Epithelial cell of prostate (primary cell): ENCODE measurements at regions not wholly inside any gene's neighbourhood (a gene's known extent, or its start where the extent isn't known, plus 50 kb on each side); places are given as distances from the start of the nearest gene placed in this dataset.
"Not testable (repeated sequence)": the region's sequence is repeated elsewhere in the genome, so short reads cannot be mapped to it uniquely, and the experiment has no call there.

Experiments used
- DNase-seq: peaks from one replicate; pipeline ENCODE4 v3.0.0-alpha.2; 2011; ENCODE audit warnings: low read depth, low spot score
- H3K27ac ChIP-seq: fragments of 450-650 bp; 2 replicates; pipeline ENCODE4 v1.5.1; 2017; ENCODE audit warnings: mild to moderate bottlenecking

GRCh38 chr2:118371515-118371914, 283.2 kb downstream of the INSIG2 start:
- no peak for DNase-seq

GRCh38 chr2:118369521-118369920, 281.2 kb downstream of the INSIG2 start:
- H3K27ac ChIP-seq, DNase-seq: not testable (repeated sequence)

More at GRCh38 chr2:118371515-118371914, 283.2 kb downstream of the INSIG2 start:
- no peak overlapping the region for H3K27ac ChIP-seq

GRCh38 chr2:118363604-118364003, 275.3 kb downstream of the INSIG2 start:
- DNase-seq = peak; percentile 39
- H3K27ac ChIP-seq = no peak overlapping the region

GRCh38 chr2:118356051-118356450, 267.8 kb downstream of the INSIG2 start:
- no peak for DNase-seq
- H3K27ac ChIP-seq = no peak overlapping the region

- H3K27ac ChIP-seq = no peak overlapping the region
- DNase-seq = no peak
Measured at GRCh38 chr2:118351796-118352195, 263.5 kb downstream of the INSIG2 start.

- no peak overlapping the region for H3K27ac ChIP-seq
- DNase-seq = no peak
Measured at GRCh38 chr2:118350621-118351020, 262.4 kb downstream of the INSIG2 start.

- H3K27ac ChIP-seq = no peak overlapping the region
- DNase-seq = no peak
Measured at GRCh38 chr2:118349365-118349764, 261.1 kb downstream of the INSIG2 start.

GRCh38 chr2:118348380-118349034, 260.2 kb downstream of the INSIG2 start:
- no peak for DNase-seq
- H3K27ac ChIP-seq = no peak overlapping the region

- no peak overlapping the region for H3K27ac ChIP-seq
- DNase-seq = no peak
Measured at GRCh38 chr2:118345465-118345864, 257.2 kb downstream of the INSIG2 start.

- no peak overlapping the region for H3K27ac ChIP-seq
- DNase-seq = no peak
Measured at GRCh38 chr2:118340103-118340502, 251.8 kb downstream of the INSIG2 start.

GRCh38 chr2:118339386-118339785, 251.1 kb downstream of the INSIG2 start:
- no peak for DNase-seq
- no peak overlapping the region for H3K27ac ChIP-seq

GRCh38 chr2:118333664-118334063, 245.4 kb downstream of the INSIG2 start:
- no peak for DNase-seq
- no peak overlapping the region for H3K27ac ChIP-seq

GRCh38 chr2:118325321-118325955, 237.2 kb downstream of the INSIG2 start:
- no peak overlapping the region for H3K27ac ChIP-seq
- DNase-seq = no peak

- H3K27ac ChIP-seq = no peak overlapping the region
- no peak for DNase-seq
Measured at GRCh38 chr2:118322406-118322805, 234.1 kb downstream of the INSIG2 start.

- no peak overlapping the region for H3K27ac ChIP-seq
- no peak for DNase-seq
Measured at GRCh38 chr2:118321432-118322105, 233.3 kb downstream of the INSIG2 start.

GRCh38 chr2:118320658-118321057, 232.4 kb downstream of the INSIG2 start:
- H3K27ac ChIP-seq = no peak overlapping the region
- DNase-seq = no peak

- H3K27ac ChIP-seq = no peak overlapping the region
- DNase-seq = no peak
Measured at GRCh38 chr2:118320196-118320595, 231.9 kb downstream of the INSIG2 start.

GRCh38 chr2:118319271-118319684, 231.0 kb downstream of the INSIG2 start:
- DNase-seq = no peak
- no peak overlapping the region for H3K27ac ChIP-seq

- no peak overlapping the region for H3K27ac ChIP-seq
- no peak for DNase-seq
Measured at GRCh38 chr2:118315606-118316005, 227.3 kb downstream of the INSIG2 start.

- DNase-seq = no peak
- no peak overlapping the region for H3K27ac ChIP-seq
Measured at GRCh38 chr2:118312969-118313756, 224.9 kb downstream of the INSIG2 start.
